HG03103 (cell line): ENCODE measurements at regions not wholly inside any gene's neighbourhood (a gene's known extent, or its start where the extent isn't known, plus 50 kb on each side); places are given as distances from the start of the nearest gene placed in this dataset.
"Not testable (repeated sequence)": the region's sequence is repeated elsewhere in the genome, so short reads cannot be mapped to it uniquely, and the experiment has no call there.

ENCODE experiments used
- ATAC-seq: cut with Tn5 transposase; IDR thresholded peaks from one replicate; pipeline ENCODE4 v1.9.1; 2021; ENCODE audit warnings: low read depth; ENCODE audit not compliant: unreplicated experiment

DNA sequence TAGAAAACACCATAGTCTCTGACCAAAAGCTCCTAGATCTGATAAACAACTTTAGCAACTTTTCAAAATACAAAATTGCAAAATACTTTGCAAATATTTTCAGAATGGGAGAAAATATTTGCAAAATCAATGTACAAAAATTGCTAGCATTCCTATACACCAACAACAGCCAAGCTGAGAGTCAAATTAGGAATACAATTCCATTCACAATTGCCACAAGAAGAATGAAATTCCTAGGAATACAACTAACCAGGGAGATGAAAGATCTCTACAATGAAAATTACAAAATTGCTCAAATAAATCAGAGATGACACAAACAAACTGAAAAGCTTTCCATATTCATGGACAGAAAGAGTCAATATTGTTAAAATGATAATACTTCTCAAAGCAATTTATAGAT, 327.0 kb upstream of the ZC3H15 start:
- no peak for ATAC-seq

DNA sequence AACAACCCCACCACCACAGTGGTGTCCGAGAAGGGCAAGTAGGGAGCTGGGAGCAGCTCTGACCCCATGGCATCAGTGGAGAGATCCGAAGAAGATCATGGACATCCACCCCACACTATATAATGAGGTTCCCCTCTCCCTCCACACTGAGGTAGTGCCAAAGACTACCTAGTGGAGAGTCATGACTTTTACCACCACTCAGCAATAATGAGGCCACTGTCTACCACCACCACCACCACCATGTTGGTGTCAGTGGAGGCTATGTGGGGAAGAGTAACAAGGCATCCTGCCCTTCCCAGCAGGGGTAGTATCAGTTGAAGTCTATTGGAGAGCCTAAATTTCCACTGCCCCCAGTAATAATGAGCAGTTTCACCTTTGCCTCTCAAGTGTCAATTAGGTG, 321.7 kb upstream of the ZC3H15 start:
- no peak for ATAC-seq

DNA sequence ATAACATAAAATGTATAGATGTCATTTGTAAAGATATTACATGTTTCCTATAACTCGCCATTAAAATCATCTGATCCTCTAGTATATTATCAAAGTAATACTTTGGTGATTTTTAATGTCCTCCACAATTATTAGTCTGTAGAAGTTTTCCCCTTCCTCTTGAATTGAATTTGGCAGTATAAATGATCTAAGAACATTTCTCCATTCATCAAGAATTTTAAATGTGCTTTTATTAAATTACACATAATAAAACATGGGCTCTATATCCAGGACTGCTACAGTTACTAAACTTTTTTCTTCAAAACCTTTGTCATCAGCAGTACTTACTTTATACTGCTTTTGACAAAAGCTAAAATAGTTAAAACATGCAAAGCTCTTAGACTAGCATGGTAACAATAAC, 315.4 kb upstream of the ZC3H15 start:
- ATAC-seq: no peak

DNA sequence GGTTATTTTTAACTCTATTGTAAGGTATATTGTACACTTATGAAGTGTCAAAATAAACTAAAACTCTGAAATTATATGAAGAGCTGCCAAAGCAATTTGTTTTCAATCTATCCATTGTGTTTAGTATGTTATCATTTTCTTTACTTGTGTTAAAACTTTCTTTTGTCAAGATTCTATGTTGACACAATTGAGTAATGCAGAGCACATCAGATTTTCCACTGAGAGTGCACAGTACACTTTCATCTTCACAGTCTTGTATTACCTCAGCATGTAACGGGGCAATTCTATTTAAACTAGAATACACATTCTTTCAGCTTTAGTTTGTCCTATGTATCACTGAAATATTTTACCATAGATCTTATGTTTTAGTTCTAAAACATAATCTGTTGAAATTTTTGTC, 304.4 kb upstream of the ZC3H15 start:
- ATAC-seq: no peak

DNA sequence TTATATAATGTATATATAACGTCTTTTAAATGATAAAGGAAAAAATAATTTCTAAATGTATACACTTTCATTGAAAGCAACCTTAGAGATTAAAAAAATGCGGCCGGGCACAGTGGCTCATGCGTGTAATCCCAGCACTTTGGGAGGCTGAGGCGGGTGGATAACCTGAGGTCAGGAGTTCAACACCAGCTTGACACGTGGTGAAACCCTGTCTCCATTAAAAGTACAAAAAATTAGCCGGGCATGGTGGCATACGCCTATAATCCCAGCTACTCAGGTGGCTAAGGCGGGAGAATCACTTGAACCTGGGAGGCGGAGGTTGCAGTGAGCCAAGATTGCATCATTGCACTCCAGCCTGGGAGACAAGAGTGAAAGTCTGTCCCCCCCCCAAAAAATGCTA, 303.7 kb upstream of the ZC3H15 start:
- ATAC-seq: not testable (repeated sequence)

DNA sequence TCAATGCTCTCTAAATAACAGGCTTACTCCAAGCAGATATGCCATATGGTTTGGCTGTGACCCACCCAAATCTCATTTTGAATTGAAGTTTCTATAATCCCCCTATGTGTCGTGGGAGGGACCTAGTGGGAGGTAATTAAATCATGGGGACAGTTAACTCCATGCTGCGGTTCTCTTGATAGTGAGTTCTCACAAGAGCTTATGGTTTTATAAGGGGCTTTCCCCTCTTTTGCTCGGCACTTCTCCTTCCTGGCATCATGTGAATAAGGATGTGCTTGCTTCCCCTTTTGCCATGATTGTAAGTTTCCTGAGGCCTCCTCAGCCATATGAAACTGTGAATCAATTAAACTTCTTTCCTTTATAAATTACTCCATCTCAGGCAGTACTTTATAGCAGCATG, 302.7 kb upstream of the ZC3H15 start:
- ATAC-seq: no peak

DNA sequence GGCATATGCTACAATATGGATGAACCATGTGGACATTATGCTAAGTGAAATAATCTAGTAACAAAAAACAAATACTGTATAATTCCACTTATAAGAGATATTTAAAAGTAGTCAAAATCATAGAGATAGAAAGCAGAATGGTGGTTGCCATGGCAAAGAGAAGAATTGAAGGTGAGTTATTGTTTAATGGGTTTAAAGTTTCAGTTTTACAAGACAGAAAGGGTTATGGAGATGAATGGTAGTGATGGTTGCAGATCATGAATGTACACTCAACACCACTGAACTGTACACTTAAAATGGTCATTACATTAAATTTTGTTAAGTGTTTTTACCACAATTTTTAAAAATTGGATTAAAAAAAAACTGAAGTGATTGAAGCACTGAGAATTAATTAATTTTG, 298.2 kb upstream of the ZC3H15 start:
- ATAC-seq: no peak

DNA sequence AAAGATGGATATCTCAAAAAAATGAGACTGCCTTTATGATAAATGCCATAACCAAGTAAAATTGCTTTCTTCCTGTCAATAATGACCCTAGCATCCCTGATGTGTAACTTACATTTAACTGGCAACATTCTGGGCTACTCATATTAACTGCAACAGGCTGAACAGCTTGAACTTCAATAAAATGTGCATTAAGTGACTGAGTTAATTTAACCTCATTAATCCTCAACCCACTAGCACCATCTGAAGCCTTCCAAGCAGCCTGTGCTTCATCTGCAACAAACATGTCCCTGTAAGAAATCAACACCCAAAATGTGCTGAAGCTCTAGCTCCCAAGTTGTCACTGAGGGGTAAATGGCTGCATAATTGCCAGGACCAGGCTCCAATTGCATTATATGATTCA, 296.2 kb upstream of the ZC3H15 start:
- ATAC-seq: no peak

DNA sequence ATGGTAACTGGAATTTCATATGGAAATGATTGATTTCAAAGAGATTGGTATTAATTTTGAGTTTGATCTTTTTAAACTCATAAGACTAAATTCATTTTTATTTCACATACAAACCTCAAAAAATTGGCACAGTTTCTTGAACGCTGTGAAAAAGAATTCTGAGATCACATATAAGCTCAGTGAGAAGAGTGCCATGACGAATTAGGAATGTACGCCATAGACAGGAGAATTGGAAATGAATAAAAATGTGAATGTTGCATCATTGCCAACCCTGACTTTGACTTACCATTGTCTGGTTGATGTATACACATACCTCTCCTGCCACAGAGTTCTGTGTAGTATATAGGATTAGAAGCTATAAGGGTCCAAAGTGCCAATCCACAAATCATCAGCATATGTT, 290.4 kb upstream of the ZC3H15 start:
- no peak for ATAC-seq

DNA sequence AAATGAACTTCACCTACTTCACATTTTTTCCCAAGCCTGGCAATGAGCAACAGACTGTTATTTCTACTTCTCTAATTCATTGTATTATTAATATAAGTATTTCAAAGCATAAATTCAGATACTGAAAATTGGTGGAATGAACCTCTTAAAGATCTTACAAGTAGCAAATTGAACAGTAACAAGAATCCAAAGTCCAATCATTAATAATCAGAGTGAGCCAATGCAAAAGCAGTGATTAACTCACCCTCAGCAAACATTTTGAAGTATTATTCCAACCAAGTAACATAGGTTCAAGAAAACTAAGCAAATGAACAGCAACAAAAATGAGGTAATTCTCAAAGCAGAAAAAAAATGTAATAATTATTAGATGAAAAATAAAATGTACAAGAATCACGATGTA, 288.1 kb upstream of the ZC3H15 start:
- ATAC-seq: no peak

DNA sequence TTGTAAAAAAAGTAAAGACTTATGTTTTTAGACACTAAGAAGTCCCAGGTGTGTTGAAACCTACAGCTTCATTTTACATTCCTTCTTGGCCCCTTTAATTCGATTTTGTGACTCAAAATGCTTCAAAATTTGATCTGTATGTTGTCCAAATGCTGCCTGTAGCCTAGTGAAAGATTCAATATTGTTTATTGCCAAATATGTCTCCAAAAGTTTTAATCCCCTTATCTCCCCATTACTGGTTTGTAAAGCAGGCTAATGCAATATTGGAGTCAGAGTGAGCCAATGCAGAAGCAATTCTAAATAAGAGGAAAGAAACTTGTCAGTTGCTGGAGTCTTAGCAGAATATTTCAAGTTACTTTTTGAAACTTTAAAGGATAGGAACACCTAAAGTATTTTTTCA, 287.0 kb upstream of the ZC3H15 start:
- ATAC-seq: no peak

DNA sequence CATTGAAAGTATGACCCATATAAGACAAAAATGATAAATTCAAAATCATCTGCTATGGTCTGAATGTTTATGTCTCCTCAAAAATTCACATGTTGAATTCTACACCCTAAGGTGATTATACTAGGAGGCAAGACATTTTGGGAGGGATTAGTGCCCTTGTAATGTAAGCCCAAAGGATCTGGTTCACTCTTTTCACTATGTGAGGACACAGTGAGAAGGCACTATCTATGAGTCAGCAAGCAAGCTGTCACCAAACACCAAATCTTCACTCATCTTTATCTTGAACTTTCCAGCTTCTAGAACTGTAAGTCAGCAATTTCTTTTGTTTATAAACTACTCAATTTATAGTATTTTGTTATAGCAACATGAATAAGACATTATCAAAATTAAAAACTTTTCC, 284.7 kb upstream of the ZC3H15 start:
- no peak for ATAC-seq

DNA sequence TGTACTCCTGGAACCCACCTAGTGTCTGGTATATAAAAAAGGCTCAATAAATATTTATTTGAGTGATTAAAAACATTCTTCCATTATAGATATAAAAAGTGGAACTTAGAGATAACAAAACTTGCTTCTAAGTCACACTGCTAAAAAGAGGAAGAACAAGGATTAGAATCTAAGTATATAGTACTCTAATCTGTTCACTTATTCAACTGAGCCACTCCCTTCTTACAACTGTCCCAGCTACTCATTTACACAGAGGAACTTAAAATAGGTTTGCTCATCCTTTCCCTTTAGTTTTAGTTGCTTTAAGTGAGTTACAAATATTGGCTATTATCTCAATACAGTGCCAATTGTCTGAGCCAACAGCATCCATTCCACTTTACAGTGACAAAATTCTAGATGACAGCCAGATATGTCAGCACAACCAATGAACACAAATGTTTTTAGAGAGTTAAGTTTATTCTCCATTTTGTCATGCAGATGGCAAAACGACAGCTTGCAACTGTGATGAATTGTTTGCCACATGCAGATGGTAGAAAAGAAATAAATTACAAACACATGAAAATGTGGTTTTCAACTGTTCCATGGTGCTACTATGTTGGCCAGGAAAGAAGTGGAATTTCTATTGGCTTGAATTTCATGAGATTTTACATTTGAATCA, 280.7 kb upstream of the ZC3H15 start:
- no peak for ATAC-seq

DNA sequence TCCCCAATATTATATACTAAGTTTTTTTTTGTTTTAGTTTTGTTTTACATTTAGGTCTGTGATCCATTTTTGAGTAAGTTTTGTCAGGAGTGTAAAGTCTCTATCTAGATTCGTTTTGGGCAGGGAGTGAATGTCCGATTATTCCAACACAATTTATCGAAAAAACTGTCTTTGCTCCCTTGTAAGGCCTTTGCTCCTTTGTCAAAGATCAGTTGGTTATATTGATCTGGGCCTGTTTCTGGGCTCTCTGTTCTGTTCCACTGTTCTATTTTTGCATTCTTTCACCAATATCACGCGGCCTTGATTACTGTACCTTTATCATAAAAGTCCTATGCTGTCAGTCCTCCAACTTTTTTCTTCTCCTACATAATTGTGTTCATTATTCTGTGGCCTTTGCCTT, 276.5 kb upstream of the ZC3H15 start:
- no peak for ATAC-seq

DNA sequence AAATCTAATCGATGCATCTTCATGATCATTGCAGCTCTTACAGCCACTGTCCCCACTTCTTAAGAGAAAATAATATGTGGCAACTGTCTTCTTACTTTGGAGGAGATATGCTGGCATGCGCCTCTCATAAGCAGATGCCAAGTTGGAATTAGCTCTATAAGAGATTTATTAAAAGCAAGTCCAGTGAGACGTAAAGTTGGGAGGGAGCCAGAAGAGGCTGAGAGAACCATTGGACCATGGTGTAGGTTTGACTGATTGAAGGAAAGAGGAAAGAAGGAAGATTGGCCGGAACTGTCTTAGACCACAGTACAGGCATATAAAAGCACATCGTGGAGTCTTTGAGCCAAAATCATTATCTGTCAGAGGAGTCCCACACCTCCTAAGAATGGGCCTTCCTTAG, 265.7 kb upstream of the ZC3H15 start:
- no peak for ATAC-seq

DNA sequence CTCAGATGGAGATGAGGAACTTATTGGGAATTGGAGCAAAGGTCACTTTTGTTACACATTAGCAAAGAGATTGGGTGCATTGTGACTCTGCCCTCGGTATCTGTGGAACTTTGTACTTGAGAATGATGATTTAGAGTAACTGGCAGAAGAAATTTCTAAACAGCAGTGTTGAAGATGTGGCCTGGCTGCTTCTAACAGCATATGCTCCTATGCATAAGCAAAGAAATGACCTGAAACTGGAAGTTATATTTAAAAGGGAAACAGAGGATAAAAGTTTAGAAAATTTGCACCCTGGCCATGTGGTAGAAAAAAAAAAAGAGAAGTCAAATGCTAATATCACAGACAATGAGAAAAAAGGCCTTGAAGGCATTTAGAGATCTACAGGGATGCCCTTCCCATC, 256.8 kb upstream of the ZC3H15 start:
- no peak for ATAC-seq

DNA sequence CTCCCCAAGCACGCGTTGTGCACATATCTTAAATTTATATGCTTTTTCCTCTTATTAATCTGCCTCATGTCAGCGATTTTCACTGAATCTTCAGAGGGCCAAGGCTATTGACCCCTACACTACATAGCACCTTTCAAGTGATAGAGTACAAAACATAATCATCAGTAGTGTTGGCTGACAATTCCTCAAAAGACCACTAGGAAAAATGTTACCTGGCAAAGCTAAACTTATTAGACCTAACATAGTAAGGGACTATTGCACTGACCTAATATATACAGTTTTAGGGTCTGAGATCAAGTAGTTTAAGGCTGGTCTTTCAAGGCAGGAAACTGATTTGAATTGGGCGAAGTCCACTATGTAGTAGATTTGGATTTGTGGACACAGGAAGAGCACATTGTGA, 244.2 kb upstream of the ZC3H15 start:
- ATAC-seq: no peak

DNA sequence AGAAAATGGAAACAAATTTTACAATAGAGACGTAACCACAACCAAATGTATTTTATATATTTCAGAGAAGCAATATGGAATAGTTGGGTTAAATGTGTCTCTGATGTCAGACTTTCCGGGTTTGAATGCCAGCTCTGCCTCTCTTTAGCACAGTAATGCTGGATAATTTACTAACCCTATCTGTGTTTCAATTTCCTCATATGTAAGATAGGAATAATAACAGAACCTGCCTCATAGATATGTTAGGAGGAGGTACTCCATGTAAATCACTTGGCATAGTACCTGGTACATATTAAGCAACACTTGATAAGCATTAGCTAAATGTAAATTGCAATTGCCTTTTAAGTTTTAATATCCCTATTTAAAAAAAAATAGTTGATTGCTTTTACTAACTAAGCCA, 231.3 kb upstream of the ZC3H15 start:
- ATAC-seq: no peak

DNA sequence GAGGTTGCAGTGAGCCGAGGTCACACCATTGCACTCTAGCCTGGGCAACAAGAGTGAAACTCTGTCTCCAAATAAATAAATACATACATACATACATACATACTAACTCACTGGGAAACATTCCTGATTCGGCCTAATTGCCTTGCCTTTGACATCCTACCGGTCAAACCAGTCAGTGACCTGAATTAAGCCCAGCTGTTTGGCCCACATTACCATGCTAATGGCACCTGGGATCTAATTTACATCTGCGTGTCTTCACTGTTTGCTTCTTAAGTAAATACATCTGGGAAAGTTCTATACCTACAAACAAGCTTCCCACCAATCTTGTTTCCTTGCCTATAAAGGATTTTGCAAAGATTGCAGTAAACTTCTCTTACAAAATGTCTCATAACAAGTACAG, 230.2 kb upstream of the ZC3H15 start:
- no peak for ATAC-seq

DNA sequence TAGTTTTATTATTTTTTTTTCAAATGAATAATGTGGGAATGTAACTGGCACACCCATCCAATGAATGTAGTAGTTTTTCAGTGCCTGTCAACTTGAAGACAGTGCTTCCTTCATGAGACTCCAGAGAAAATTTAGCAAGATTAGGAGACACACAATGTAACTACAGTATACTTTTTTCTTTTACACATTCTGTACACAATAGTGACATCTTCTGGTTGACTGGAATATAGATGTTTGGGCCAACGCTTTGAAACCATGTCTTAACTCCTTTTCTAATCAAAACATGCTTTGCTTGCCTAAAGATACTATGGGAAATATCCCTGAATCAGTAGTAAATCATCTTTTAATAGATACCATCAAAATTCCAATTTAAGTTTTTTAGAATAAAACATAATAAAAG, 229.5 kb upstream of the ZC3H15 start:
- ATAC-seq: peak; percentile 71

DNA sequence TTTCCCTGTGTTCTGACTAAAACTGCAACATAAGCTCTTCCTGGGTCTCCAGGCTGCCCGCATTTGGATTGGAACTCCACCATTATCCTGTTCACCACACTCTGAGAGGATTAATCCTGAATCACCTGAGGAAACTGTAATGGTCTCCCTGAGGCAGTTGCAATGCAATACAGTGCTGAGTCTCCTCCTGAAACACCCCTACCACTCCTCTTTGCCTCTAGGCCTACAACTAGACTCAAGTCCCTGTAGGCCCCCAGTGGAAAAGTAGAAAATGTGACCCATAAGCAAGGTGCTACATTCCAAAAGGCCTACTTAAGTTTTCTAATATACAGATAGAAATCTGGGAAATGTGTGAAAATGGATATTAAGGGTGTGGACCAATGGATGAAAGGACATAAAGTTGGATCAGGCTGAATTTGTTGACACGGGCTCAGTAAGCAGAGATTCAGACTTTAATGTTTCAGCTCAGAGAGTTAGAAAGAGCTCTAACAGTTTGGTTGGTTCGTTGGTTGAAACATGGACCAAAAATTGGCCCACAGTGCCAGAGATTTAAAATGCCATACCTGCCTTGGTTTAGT, 222.3 kb upstream of the ZC3H15 start:
- no peak for ATAC-seq

DNA sequence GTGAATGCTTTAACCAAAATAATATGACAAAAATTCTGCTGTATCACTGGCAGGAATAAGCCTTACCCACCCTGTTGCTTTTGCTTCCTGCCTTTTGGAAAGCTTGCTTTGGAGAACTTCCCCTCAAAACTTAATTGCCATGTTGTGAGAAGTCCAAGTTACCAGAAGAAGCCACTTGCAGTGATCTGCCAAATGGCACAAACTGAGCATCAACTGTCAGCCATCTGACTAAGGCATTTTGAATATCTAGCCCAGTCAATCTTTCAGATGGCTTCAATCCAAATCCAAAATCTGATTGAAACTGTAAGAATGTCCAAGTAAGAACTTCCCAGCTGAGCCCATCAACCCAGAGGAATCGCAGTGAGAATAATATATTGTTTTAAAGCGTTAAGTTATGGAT, 216.5 kb upstream of the ZC3H15 start:
- ATAC-seq: no peak

DNA sequence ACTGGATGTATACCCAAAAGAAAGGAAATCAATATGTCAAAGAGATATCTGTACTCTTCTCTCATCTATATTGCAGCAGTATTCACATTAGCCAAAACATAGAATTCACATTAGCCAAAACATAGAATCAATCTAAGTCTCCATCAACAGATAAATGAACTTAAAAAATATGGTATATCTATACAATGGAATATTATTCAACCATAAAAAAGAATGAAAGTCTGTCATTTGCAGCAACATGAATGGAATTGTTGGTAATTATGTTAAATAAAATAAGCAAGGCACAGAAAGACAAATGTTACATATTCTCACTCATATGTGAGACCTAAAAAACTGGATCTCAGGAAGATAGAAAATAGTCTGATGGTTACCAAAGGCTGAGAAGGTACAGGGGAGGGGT, 212.1 kb upstream of the ZC3H15 start:
- no peak for ATAC-seq
